ENCODE measurements at regions not wholly inside any gene's neighbourhood (a gene's known extent, or its start where the extent isn't known, plus 50 kb on each side); places are given as distances from the start of the nearest gene placed in this dataset.

- Histone ChIP-seq H3K4me3 (no peak overlapping the region), H3K36me3 (ENCODE audit: control insufficient read depth in 4 of 4, insufficient read depth in 4 of 4, low read length in 4 of 4) (no peaks in the 10 kb centered on the region), H3K9ac (ENCODE audit: insufficient read depth in 1 of 2, low read length in 2 of 2) (no peak overlapping the region), H3K27me3 (ENCODE audit: control insufficient read depth in 3 of 3, insufficient read depth in 3 of 3, low read length in 2 of 3) (no peaks in the 10 kb centered on the region), H3K4me1 (ENCODE audit: control insufficient read depth in 5 of 5, insufficient read depth in 5 of 5, low read length in 5 of 5) (no peaks in the 10 kb centered on the region), H3K27ac (ENCODE audit: low read depth in 1 of 2, low read length in 1 of 2) (no peak overlapping the region), H3K9me3 (ENCODE audit: control insufficient read depth in 4 of 4, insufficient read depth in 3 of 4, low read length in 3 of 4) (no peaks in the 10 kb centered on the region)
- DNase-seq (no peak), ATAC-seq (ENCODE audit: insufficient read depth, low FRiP score) (no peak)
- WGBS, 2 donors: 90 to 91% methylated on average over 2 of the region's 2 CpGs
- no peak for TF ChIP-seq CTCF (IDR thresholded peaks at IDR 0.05; ENCODE audit: control extremely low read depth, extremely low read depth)
Observed at GRCh38 chr21:27114111-27114510, 147.2 kb upstream of the ADAMTS5 start.

GRCh38 chr21:27112186-27112585, 145.3 kb upstream of the ADAMTS5 start:
- no peaks in the 10 kb centered on the region for H3K27me3 ChIP-seq (ENCODE audit: control insufficient read depth in 3 of 3, insufficient read depth in 3 of 3, low read length in 2 of 3)
- ATAC-seq (ENCODE audit: insufficient read depth, low FRiP score): no peak
- H3K4me3 ChIP-seq: no peak overlapping the region
- peaks cover 0 to 9% (median 0%) of the 10 kb centered on the region in 5 donors for H3K4me1 ChIP-seq (ENCODE audit: control insufficient read depth in 5 of 5, insufficient read depth in 5 of 5, low read length in 5 of 5)
- no peak for TF ChIP-seq CTCF (IDR thresholded peaks at IDR 0.05; ENCODE audit: control extremely low read depth, extremely low read depth)
- no peak overlapping the region for H3K27ac ChIP-seq (ENCODE audit: low read depth in 1 of 2, low read length in 1 of 2)
- H3K9me3 ChIP-seq (ENCODE audit: control insufficient read depth in 4 of 4, insufficient read depth in 3 of 4, low read length in 3 of 4): no peaks in the 10 kb centered on the region
- H3K9ac ChIP-seq (ENCODE audit: insufficient read depth in 1 of 2, low read length in 2 of 2): no peak overlapping the region
- no peak for DNase-seq
- no peaks in the 10 kb centered on the region for H3K36me3 ChIP-seq (ENCODE audit: control insufficient read depth in 4 of 4, insufficient read depth in 4 of 4, low read length in 4 of 4)

- H3K4me1 ChIP-seq (ENCODE audit: control insufficient read depth in 5 of 5, insufficient read depth in 5 of 5, low read length in 5 of 5): peaks cover 0 to 9% (median 0%) of the 10 kb centered on the region in 5 donors
- ATAC-seq (ENCODE audit: insufficient read depth, low FRiP score) (no peak), DNase-seq (no peak)
- no peaks in the 10 kb centered on the region for H3K9me3 ChIP-seq (ENCODE audit: control insufficient read depth in 4 of 4, insufficient read depth in 3 of 4, low read length in 3 of 4)
- no peak overlapping the region for H3K9ac ChIP-seq (ENCODE audit: insufficient read depth in 1 of 2, low read length in 2 of 2)
- H3K36me3 ChIP-seq (ENCODE audit: control insufficient read depth in 4 of 4, insufficient read depth in 4 of 4, low read length in 4 of 4): no peaks in the 10 kb centered on the region
- H3K27me3 ChIP-seq (ENCODE audit: control insufficient read depth in 3 of 3, insufficient read depth in 3 of 3, low read length in 2 of 3): no peaks in the 10 kb centered on the region
- H3K27ac ChIP-seq (ENCODE audit: low read depth in 1 of 2, low read length in 1 of 2): no peak overlapping the region
- no peak overlapping the region for H3K4me3 ChIP-seq
- WGBS, 2 donors: 37 to 62% methylated on average over 2 of the region's 2 CpGs
- no peak for TF ChIP-seq CTCF (IDR thresholded peaks at IDR 0.05; ENCODE audit: control extremely low read depth, extremely low read depth)
Observed at GRCh38 chr21:27110956-27111355, 144.1 kb upstream of the ADAMTS5 start.

- no peak overlapping the region for H3K4me3 ChIP-seq
- H3K9ac ChIP-seq (ENCODE audit: insufficient read depth in 1 of 2, low read length in 2 of 2): no peak overlapping the region
- H3K9me3 ChIP-seq (ENCODE audit: control insufficient read depth in 4 of 4, insufficient read depth in 3 of 4, low read length in 3 of 4): no peaks in the 10 kb centered on the region
- H3K4me1 ChIP-seq (ENCODE audit: control insufficient read depth in 5 of 5, insufficient read depth in 5 of 5, low read length in 5 of 5): peaks cover 0 to 9% (median 0%) of the 10 kb centered on the region in 5 donors
- ATAC-seq (ENCODE audit: insufficient read depth, low FRiP score) (no peak), DNase-seq (no peak)
- no peaks in the 10 kb centered on the region for H3K36me3 ChIP-seq (ENCODE audit: control insufficient read depth in 4 of 4, insufficient read depth in 4 of 4, low read length in 4 of 4)
- no peak overlapping the region for H3K27ac ChIP-seq (ENCODE audit: low read depth in 1 of 2, low read length in 1 of 2)
- no peak for TF ChIP-seq CTCF (IDR thresholded peaks at IDR 0.05; ENCODE audit: control extremely low read depth, extremely low read depth)
- H3K27me3 ChIP-seq (ENCODE audit: control insufficient read depth in 3 of 3, insufficient read depth in 3 of 3, low read length in 2 of 3): no peaks in the 10 kb centered on the region
- 63 to 91% methylated on average over 2 of the region's 2 CpGs for WGBS, 2 donors
Observed at GRCh38 chr21:27108701-27109100, 141.8 kb upstream of the ADAMTS5 start.

Measured in lung (tissue), 11 donors.